ENCODE measurements at regions not wholly inside any gene's neighbourhood (a gene's known extent, or its start where the extent isn't known, plus 50 kb on each side); places are given as distances from the start of the nearest gene placed in this dataset.
"Not testable (repeated sequence)": the region's sequence is repeated elsewhere in the genome, so short reads cannot be mapped to it uniquely, and the experiment has no call there.

- peak overlapping the region; percentile 67 to 73 for H3K4me3 ChIP-seq (ENCODE audit: low read depth in 1 of 2, low read length in 1 of 2)
- H3K36me3 ChIP-seq, result no peaks in the 10 kb centered on the region
- no peak for TF ChIP-seq CTCF (IDR thresholded peaks at IDR 0.05)
- H3K27ac ChIP-seq, result peak overlapping the region; percentile 80
- peaks cover 18% of the 10 kb centered on the region for H3K27me3 ChIP-seq
- no peaks in the 10 kb centered on the region for H3K9me3 ChIP-seq
- peaks cover 10 to 15% of the 10 kb centered on the region in 2 experiments for H3K4me1 ChIP-seq (ENCODE audit: control insufficient read depth in 1 of 2, insufficient read depth in 1 of 2, low read depth in 1 of 2, low read length in 1 of 2)
These were observed 113.6 kb upstream of the TEX13C start for GRCh38 chrX:125205918-125206665.

DNA sequence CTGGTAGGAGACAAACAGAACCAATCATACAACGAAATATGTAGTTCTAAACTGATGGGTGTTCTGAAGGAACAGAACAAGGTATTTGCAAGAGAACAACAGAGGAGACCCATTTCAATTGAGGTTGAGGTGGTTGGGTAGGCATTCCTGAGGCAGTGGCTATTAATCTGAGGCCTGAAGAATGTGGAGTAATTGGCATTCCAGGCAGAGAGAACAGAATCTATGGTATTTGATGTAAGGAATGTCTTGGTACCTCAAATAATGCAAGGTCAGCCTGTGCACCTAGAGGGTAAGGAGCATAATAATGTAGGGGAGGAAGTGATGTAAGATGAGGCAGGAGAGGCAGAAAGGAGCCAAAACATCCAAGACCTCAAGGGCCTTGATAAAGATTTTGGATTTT, 109.5 kb upstream of the TEX13C start:
- no peak for TF ChIP-seq CTCF (IDR thresholded peaks at IDR 0.05)
- Histone ChIP-seq H3K36me3 (no peaks in the 10 kb centered on the region), H3K27ac (no peak overlapping the region), H3K27me3 (peaks cover 15% of the 10 kb centered on the region), H3K4me1 (ENCODE audit: control insufficient read depth in 1 of 2, insufficient read depth in 1 of 2, low read depth in 1 of 2, low read length in 1 of 2) (peaks cover 5 to 7% of the 10 kb centered on the region in 2 experiments), H3K9me3 (no peaks in the 10 kb centered on the region), H3K4me3 (ENCODE audit: low read depth in 1 of 2, low read length in 1 of 2) (no peak overlapping the region)

GRCh38 chrX:125219852-125220251, 99.8 kb upstream of the TEX13C start:
- no peak for TF ChIP-seq CTCF (IDR thresholded peaks at IDR 0.05)
- Histone ChIP-seq H3K27ac (no peak overlapping the region), H3K4me3 (ENCODE audit: low read depth in 1 of 2, low read length in 1 of 2) (no peak overlapping the region), H3K36me3 (no peaks in the 10 kb centered on the region), H3K4me1 (ENCODE audit: control insufficient read depth in 1 of 2, insufficient read depth in 1 of 2, low read depth in 1 of 2, low read length in 1 of 2) (no peaks in the 10 kb centered on the region), H3K9me3 (no peaks in the 10 kb centered on the region), H3K27me3 (no peaks in the 10 kb centered on the region)

DNA sequence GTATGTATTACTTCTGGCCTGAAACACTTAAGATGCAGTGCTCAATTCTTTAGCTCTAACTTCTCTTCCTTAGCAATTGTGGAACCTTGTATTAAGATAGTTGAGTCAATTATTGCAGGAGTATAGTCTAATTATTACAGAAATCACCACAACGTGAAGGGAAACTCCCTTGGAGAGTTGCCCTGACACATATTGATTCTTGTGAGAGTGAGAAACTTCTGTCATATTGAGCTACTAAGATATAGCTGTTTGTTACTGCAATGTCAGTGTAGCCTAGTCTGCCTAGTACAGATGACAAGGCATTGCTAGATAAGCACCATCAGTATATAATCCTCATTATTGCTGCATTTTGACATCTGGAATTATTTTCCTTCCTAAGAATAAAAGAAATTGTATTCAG, 82.7 kb upstream of the TEX13C start:
- no peaks in the 10 kb centered on the region for H3K9me3 ChIP-seq
- no peak overlapping the region for H3K4me3 ChIP-seq (ENCODE audit: low read depth in 1 of 2, low read length in 1 of 2)
- no peaks in the 10 kb centered on the region for H3K36me3 ChIP-seq
- no peak for TF ChIP-seq CTCF (IDR thresholded peaks at IDR 0.05)
- no peaks in the 10 kb centered on the region for H3K4me1 ChIP-seq (ENCODE audit: control insufficient read depth in 1 of 2, insufficient read depth in 1 of 2, low read depth in 1 of 2, low read length in 1 of 2)
- no peak overlapping the region for H3K27ac ChIP-seq
- H3K27me3 ChIP-seq, result no peaks in the 10 kb centered on the region

DNA sequence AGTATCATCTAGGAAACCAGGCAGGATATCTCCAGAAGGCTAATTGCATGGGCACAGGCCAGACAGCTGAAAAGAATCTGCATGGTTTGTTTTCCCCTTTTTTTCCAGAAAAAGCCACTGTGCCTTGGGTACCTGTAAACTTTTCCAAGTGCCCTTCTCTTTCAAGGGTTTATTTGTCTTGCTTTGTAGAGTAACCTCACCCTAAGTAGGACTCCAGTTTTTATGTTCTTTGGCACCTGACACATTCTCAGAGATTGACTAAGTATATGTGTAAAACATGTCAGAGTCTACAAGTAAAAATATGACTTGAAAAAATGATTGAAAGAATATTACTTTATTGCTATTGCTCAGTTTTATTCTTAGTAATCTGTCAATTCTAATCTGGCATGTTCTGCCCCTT, 70.7 kb upstream of the TEX13C start:
- H3K4me1 ChIP-seq (ENCODE audit: control insufficient read depth in 1 of 2, insufficient read depth in 1 of 2, low read depth in 1 of 2, low read length in 1 of 2), result peaks cover 6 to 7% of the 10 kb centered on the region in 2 experiments
- no peaks in the 10 kb centered on the region for H3K9me3 ChIP-seq
- no peak overlapping the region for H3K4me3 ChIP-seq (ENCODE audit: low read depth in 1 of 2, low read length in 1 of 2)
- H3K36me3 ChIP-seq, result no peaks in the 10 kb centered on the region
- TF ChIP-seq CTCF (IDR thresholded peaks at IDR 0.05), result no peak
- H3K27me3 ChIP-seq, result no peaks in the 10 kb centered on the region
- H3K27ac ChIP-seq, result no peak overlapping the region

- H3K4me1 ChIP-seq (ENCODE audit: control insufficient read depth in 1 of 2, insufficient read depth in 1 of 2, low read depth in 1 of 2, low read length in 1 of 2), result peaks cover 10 to 15% of the 10 kb centered on the region in 2 experiments
- not testable (repeated sequence) for H3K27me3 ChIP-seq; H3K27ac ChIP-seq; H3K4me3 ChIP-seq (ENCODE audit: low read depth in 1 of 2, low read length in 1 of 2); H3K9me3 ChIP-seq; H3K36me3 ChIP-seq
These were observed 63.9 kb upstream of the TEX13C start for GRCh38 chrX:125255759-125256158.

Measured in neutrophil (primary cell).